ENCODE measurements at regions not wholly inside any gene's neighbourhood (a gene's known extent, or its start where the extent isn't known, plus 50 kb on each side); places are given as distances from the start of the nearest gene placed in this dataset.

- Histone ChIP-seq H3K27me3 (no peaks in the 10 kb centered on the region), H3K4me1 (peaks cover 0 to 8% (median 0%) of the 10 kb centered on the region in 12 donors), H3K9me3 (no peaks in the 10 kb centered on the region), H3K27ac (no peak overlapping the region), H3K36me3 (no peaks in the 10 kb centered on the region), H3K4me3 (no peak overlapping the region)
- no peak for DNase-seq
- ATAC-seq: no peak
- intact Hi-C loops (cut with DNase I): no loop called here
- TF ChIP-seq POLR2A (IDR thresholded peaks at IDR 0.05): no peak
- TF ChIP-seq, protein P1, sequence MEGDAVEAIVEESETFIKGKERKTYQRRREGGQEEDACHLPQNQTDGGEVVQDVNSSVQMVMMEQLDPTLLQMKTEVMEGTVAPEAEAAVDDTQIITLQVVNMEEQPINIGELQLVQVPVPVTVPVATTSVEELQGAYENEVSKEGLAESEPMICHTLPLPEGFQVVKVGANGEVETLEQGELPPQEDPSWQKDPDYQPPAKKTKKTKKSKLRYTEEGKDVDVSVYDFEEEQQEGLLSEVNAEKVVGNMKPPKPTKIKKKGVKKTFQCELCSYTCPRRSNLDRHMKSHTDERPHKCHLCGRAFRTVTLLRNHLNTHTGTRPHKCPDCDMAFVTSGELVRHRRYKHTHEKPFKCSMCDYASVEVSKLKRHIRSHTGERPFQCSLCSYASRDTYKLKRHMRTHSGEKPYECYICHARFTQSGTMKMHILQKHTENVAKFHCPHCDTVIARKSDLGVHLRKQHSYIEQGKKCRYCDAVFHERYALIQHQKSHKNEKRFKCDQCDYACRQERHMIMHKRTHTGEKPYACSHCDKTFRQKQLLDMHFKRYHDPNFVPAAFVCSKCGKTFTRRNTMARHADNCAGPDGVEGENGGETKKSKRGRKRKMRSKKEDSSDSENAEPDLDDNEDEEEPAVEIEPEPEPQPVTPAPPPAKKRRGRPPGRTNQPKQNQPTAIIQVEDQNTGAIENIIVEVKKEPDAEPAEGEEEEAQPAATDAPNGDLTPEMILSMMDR (IDR thresholded peaks at IDR 0.05): no peak
- 64 to 74% (median 70%) methylated on average over 3 of the region's 3 CpGs for WGBS, 4 donors
Observed at GRCh38 chr15:91542226-91542625, 311.3 kb upstream of the SLCO3A1 start.

DNA sequence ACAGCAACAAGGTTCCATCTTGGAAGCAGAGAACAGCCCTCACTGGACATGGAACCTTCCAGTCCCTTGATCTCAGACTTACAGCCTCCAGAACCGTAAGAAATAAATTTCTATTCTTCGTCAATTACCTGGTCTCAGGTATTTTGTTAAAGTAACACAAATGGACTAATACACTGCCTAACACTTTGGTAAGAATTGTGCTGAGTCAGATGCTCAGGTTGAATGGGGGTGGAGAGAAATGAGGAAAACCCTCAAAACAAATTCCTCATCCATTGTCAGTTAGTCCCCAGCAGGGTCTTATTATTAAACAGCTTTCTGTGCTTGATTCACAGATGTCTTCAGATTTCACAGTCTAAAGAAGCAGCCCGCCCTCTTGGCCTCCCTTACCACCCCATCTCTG, 306.2 kb upstream of the SLCO3A1 start:
- Histone ChIP-seq H3K36me3 (no peaks in the 10 kb centered on the region), H3K27me3 (no peaks in the 10 kb centered on the region), H3K4me1 (peaks cover 0 to 13% (median 5%) of the 10 kb centered on the region in 12 donors), H3K9me3 (no peaks in the 10 kb centered on the region), H3K4me3 (no peak overlapping the region), H3K27ac (no peak overlapping the region)
- no peak for ATAC-seq
- 88 to 96% (median 92%) methylated on average over 3 of the region's 3 CpGs for WGBS, 4 donors
- intact Hi-C loops (cut with DNase I): no loop called here
- TF ChIP-seq, protein P1 (IDR thresholded peaks at IDR 0.05): no peak
- no peak for TF ChIP-seq POLR2A (IDR thresholded peaks at IDR 0.05)
- DNase-seq: no peak

GRCh38 chr15:91548549-91548948, 305.0 kb upstream of the SLCO3A1 start:
- H3K4me3 ChIP-seq: no peak overlapping the region
- H3K27me3 ChIP-seq: no peaks in the 10 kb centered on the region
- H3K36me3 ChIP-seq: no peaks in the 10 kb centered on the region
- WGBS, 4 donors: 23 to 30% (median 27%) methylated on average over 4 of the region's 4 CpGs
- no peak for TF ChIP-seq POLR2A (IDR thresholded peaks at IDR 0.05)
- TF ChIP-seq, protein P1 (IDR thresholded peaks at IDR 0.05): no peak
- H3K27ac ChIP-seq: peak overlapping the region in 2 of 12 donors; percentile 31 to 64
- peaks cover 0 to 16% (median 5%) of the 10 kb centered on the region in 12 donors for H3K4me1 ChIP-seq
- intact Hi-C loops (cut with DNase I): no loop called here
- DNase-seq (peak in 4 of 5 donors; percentile 54 to 72 (median 64)), ATAC-seq (peak; percentile 70 to 94 (median 90))
- H3K9me3 ChIP-seq: no peaks in the 10 kb centered on the region

DNA sequence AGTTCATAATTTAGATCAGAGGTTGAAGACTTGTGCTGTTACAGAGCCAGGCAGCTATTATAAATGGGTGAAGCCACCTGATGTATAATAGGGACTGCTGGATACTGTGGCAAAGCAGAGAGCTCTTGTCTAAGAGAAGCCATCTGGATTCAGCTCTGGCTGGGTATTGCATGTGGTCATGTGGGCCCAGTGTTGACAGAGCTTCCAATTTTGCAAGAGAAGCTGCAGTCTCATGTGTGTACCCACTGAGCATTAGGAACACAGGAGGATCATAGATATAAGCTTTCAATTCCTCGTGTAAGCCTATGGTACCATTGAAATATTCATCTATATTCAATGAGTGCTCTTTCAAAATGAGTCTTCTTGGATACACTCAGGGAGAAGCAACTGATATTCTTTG, 303.9 kb upstream of the SLCO3A1 start:
- no peak overlapping the region for H3K4me3 ChIP-seq
- no peaks in the 10 kb centered on the region for H3K27me3 ChIP-seq
- TF ChIP-seq, protein P1 (IDR thresholded peaks at IDR 0.05): no peak
- TF ChIP-seq POLR2A (IDR thresholded peaks at IDR 0.05): no peak
- DNase-seq: no peak
- H3K27ac ChIP-seq: no peak overlapping the region
- H3K36me3 ChIP-seq: no peaks in the 10 kb centered on the region
- H3K9me3 ChIP-seq: no peaks in the 10 kb centered on the region
- peaks cover 0 to 16% (median 5%) of the 10 kb centered on the region in 12 donors for H3K4me1 ChIP-seq
- intact Hi-C loops (cut with DNase I): no loop called here
- 71 to 92% (median 77%) methylated on average over 1 of the region's 1 CpG for WGBS, 4 donors
- ATAC-seq: peak in 1 of 4 donors; percentile 21

Data from heart left ventricle (tissue), 16 donors.